OCI-LY7 (cell line): ENCODE measurements at regions not wholly inside any gene's neighbourhood (a gene's known extent, or its start where the extent isn't known, plus 50 kb on each side); places are given as distances from the start of the nearest gene placed in this dataset.

Experiments used
- EZH2phosphoT487 ChIP-seq: fragments of 200-600 bp; sonication (generic); IDR thresholded peaks from 2 replicates; pipeline ENCODE4 v1.6.1; 2018; ENCODE audit warnings: low read depth, borderline replicate concordance, mild to moderate bottlenecking, mixed run types, antibody characterized with exemption, low read length, moderate library complexity, mixed read lengths
- TF ChIP-seq, protein P1 (sequence below): fragments of 200-600 bp; sonication (generic); conservative IDR thresholded peaks from 2 replicates; pipeline ENCODE4 v1.5.1; 2014; ENCODE audit warnings: mild to moderate bottlenecking, antibody characterized with exemption, low read length, moderate library complexity, mixed read lengths

- TF ChIP-seq, protein P1, sequence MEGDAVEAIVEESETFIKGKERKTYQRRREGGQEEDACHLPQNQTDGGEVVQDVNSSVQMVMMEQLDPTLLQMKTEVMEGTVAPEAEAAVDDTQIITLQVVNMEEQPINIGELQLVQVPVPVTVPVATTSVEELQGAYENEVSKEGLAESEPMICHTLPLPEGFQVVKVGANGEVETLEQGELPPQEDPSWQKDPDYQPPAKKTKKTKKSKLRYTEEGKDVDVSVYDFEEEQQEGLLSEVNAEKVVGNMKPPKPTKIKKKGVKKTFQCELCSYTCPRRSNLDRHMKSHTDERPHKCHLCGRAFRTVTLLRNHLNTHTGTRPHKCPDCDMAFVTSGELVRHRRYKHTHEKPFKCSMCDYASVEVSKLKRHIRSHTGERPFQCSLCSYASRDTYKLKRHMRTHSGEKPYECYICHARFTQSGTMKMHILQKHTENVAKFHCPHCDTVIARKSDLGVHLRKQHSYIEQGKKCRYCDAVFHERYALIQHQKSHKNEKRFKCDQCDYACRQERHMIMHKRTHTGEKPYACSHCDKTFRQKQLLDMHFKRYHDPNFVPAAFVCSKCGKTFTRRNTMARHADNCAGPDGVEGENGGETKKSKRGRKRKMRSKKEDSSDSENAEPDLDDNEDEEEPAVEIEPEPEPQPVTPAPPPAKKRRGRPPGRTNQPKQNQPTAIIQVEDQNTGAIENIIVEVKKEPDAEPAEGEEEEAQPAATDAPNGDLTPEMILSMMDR, result no peak
- TF ChIP-seq EZH2phosphoT487, result no peak
These were observed 192.9 kb upstream of the GALNT2 start for GRCh38 chr1:229874136-229874535.
